GM23338 (cell line): ENCODE measurements at regions not wholly inside any gene's neighbourhood (a gene's known extent, or its start where the extent isn't known, plus 50 kb on each side); places are given as distances from the start of the nearest gene placed in this dataset.

ENCODE experiments used
- CREB1 ChIP-seq: fragments of 250-450 bp; sonication (Bioruptor Pico); IDR thresholded peaks from 2 replicates; pipeline ENCODE4 v1.5.0; 2020; ENCODE audit warnings: low read depth, mild to moderate bottlenecking, moderate library complexity
- EZH2 ChIP-seq: fragments of 200-600 bp; sonication (generic); IDR thresholded peaks from one replicate; pipeline ENCODE4 v1.8.0; 2017; ENCODE audit warnings: antibody characterized with exemption, mild to moderate bottlenecking, low read depth; ENCODE audit not compliant: unreplicated experiment
- EZH2phosphoT487 ChIP-seq: fragments of 200-600 bp; sonication (generic); IDR thresholded peaks from one replicate; pipeline ENCODE4 v1.8.1; 2018; ENCODE audit warnings: antibody characterized with exemption; ENCODE audit not compliant: unreplicated experiment
- POLR2AphosphoS5 ChIP-seq: IDR thresholded peaks from 2 replicates; pipeline ENCODE4 v1.6.1; 2016; ENCODE audit warnings: antibody characterized with exemption, low read depth
- ZNF114 ChIP-seq: fragments of 250-450 bp; sonication (Bioruptor Pico); IDR thresholded peaks from 2 replicates; pipeline ENCODE4 v1.5.0; 2020; ENCODE audit warnings: mild to moderate bottlenecking, moderate library complexity
- ZNF331 ChIP-seq: fragments of 250-450 bp; sonication (Bioruptor Pico); IDR thresholded peaks from 2 replicates; pipeline ENCODE4 v1.5.0; 2020; ENCODE audit warnings: low read depth, mild to moderate bottlenecking, moderate library complexity
- TF ChIP-seq, protein P1 (sequence below): IDR thresholded peaks from one replicate; pipeline ENCODE4 v1.6.1; 2018; ENCODE audit warnings: antibody characterized with exemption; ENCODE audit not compliant: unreplicated experiment
- TF ChIP-seq, protein P2 (sequence below), 2 experiments: fragments of 200-600 bp in 1 of 2; sonication (generic) in 1 of 2; conservative IDR thresholded peaks; 2 replicates each; pipeline versions ENCODE4 v1.5.1 to v1.6.1; 2016 to 2017; ENCODE audit warnings: antibody characterized with exemption in 2 of 2, low read depth in 2 of 2, mild to moderate bottlenecking in 2 of 2, moderate library complexity in 1 of 2

DNA sequence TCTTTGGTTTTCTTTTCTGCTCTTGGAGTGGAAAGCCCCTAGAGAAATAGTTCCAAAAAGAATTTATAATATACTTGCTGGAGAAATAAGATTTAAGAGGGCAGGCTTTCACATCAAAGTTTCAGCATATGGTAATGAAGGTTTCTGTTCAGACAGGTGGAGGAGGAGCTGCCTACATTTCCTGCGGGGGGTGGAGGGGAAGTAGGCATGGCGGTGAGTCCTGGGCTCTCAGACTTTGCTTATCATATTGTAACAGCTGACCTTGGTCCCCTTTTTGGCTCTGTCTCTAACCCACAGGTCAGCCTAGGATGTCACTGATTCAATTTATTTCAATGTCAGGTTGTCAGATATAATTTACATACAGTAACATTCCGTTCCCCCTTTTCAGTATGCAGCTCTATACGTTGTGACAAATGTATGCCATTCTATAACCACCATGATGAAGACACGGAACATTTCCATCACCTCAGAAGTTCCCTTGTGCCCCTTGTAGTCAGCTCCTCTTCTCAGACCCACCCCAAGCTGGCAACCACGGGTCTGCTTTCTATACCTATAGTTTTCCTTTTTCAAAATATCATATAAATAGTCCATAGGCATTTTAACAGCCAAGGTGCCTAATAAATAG is 77.6 kb upstream of the GGTLC1 start:
- TF ChIP-seq, protein P1, sequence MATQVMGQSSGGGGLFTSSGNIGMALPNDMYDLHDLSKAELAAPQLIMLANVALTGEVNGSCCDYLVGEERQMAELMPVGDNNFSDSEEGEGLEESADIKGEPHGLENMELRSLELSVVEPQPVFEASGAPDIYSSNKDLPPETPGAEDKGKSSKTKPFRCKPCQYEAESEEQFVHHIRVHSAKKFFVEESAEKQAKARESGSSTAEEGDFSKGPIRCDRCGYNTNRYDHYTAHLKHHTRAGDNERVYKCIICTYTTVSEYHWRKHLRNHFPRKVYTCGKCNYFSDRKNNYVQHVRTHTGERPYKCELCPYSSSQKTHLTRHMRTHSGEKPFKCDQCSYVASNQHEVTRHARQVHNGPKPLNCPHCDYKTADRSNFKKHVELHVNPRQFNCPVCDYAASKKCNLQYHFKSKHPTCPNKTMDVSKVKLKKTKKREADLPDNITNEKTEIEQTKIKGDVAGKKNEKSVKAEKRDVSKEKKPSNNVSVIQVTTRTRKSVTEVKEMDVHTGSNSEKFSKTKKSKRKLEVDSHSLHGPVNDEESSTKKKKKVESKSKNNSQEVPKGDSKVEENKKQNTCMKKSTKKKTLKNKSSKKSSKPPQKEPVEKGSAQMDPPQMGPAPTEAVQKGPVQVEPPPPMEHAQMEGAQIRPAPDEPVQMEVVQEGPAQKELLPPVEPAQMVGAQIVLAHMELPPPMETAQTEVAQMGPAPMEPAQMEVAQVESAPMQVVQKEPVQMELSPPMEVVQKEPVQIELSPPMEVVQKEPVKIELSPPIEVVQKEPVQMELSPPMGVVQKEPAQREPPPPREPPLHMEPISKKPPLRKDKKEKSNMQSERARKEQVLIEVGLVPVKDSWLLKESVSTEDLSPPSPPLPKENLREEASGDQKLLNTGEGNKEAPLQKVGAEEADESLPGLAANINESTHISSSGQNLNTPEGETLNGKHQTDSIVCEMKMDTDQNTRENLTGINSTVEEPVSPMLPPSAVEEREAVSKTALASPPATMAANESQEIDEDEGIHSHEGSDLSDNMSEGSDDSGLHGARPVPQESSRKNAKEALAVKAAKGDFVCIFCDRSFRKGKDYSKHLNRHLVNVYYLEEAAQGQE, result no peak
- no peak for TF ChIP-seq POLR2AphosphoS5
- TF ChIP-seq, protein P2, sequence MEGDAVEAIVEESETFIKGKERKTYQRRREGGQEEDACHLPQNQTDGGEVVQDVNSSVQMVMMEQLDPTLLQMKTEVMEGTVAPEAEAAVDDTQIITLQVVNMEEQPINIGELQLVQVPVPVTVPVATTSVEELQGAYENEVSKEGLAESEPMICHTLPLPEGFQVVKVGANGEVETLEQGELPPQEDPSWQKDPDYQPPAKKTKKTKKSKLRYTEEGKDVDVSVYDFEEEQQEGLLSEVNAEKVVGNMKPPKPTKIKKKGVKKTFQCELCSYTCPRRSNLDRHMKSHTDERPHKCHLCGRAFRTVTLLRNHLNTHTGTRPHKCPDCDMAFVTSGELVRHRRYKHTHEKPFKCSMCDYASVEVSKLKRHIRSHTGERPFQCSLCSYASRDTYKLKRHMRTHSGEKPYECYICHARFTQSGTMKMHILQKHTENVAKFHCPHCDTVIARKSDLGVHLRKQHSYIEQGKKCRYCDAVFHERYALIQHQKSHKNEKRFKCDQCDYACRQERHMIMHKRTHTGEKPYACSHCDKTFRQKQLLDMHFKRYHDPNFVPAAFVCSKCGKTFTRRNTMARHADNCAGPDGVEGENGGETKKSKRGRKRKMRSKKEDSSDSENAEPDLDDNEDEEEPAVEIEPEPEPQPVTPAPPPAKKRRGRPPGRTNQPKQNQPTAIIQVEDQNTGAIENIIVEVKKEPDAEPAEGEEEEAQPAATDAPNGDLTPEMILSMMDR (conservative IDR thresholded peaks at IDR 0.05; ENCODE audit: low read depth in 2 of 2), result no peak
- TF ChIP-seq EZH2phosphoT487, result no peak
- TF ChIP-seq ZNF331, result no peak
- TF ChIP-seq CREB1, result no peak
- TF ChIP-seq ZNF114 (CRISPR knock-in tag), result no peak
- no peak for TF ChIP-seq EZH2
